ENCODE measurements at regions not wholly inside any gene's neighbourhood (a gene's known extent, or its start where the extent isn't known, plus 50 kb on each side); places are given as distances from the start of the nearest gene placed in this dataset.

- no peak for DNase-seq (ENCODE audit: low spot score)
Measured at GRCh38 chr10:85225311-85225710, 896.9 kb downstream of the CCSER2 start.

GRCh38 chr10:85226596-85226995 lies 898.2 kb downstream of the CCSER2 start:
- DNase-seq (ENCODE audit: low spot score), result no peak

- no peak for DNase-seq (ENCODE audit: low spot score)
Measured at GRCh38 chr10:85228726-85229125, 900.3 kb downstream of the CCSER2 start.

- no peak for DNase-seq (ENCODE audit: low spot score)
Measured at GRCh38 chr10:85231534-85232270, 903.3 kb downstream of the CCSER2 start.

GRCh38 chr10:85235258-85235657 lies 906.9 kb downstream of the CCSER2 start:
- no peak for DNase-seq (ENCODE audit: low spot score)

GRCh38 chr10:85238676-85239075 lies 910.3 kb downstream of the CCSER2 start:
- no peak for DNase-seq (ENCODE audit: low spot score)

GRCh38 chr10:85250304-85250703 lies 921.9 kb downstream of the CCSER2 start:
- no peak for DNase-seq (ENCODE audit: low spot score)

GRCh38 chr10:85256481-85256880 lies 928.1 kb downstream of the CCSER2 start:
- DNase-seq (ENCODE audit: low spot score), result peak; percentile 13

- DNase-seq (ENCODE audit: low spot score), result no peak
Measured at GRCh38 chr10:85259908-85260307, 931.5 kb downstream of the CCSER2 start.

GRCh38 chr10:85262992-85263391 lies 934.6 kb downstream of the CCSER2 start:
- no peak for DNase-seq (ENCODE audit: low spot score)

- no peak for DNase-seq (ENCODE audit: low spot score)
Measured at GRCh38 chr10:85265121-85265520, 936.7 kb downstream of the CCSER2 start.

GRCh38 chr10:85266808-85267207 lies 938.4 kb downstream of the CCSER2 start:
- DNase-seq (ENCODE audit: low spot score), result no peak

- DNase-seq (ENCODE audit: low spot score), result no peak
Measured at GRCh38 chr10:85280014-85280413, 951.6 kb downstream of the CCSER2 start.

- DNase-seq (ENCODE audit: low spot score), result no peak
Measured at GRCh38 chr10:85284778-85285770, 956.7 kb downstream of the CCSER2 start.

GRCh38 chr10:85293483-85293882 lies 965.1 kb downstream of the CCSER2 start:
- DNase-seq (ENCODE audit: low spot score), result peak; percentile 22

GRCh38 chr10:85311613-85312337 lies 983.4 kb downstream of the CCSER2 start:
- no peak for DNase-seq (ENCODE audit: low spot score)

GRCh38 chr10:85315657-85316056 lies 987.3 kb downstream of the CCSER2 start:
- no peak for DNase-seq (ENCODE audit: low spot score)

- no peak for DNase-seq (ENCODE audit: low spot score)
Measured at GRCh38 chr10:85316276-85316675, 987.9 kb downstream of the CCSER2 start.

GRCh38 chr10:85317827-85318226 lies 989.4 kb downstream of the CCSER2 start:
- DNase-seq (ENCODE audit: low spot score), result no peak

GRCh38 chr10:85318809-85319807 lies 990.7 kb downstream of the CCSER2 start:
- peak; percentile 53 for DNase-seq (ENCODE audit: low spot score)

- peak; percentile 79 for DNase-seq (ENCODE audit: low spot score)
Measured at GRCh38 chr10:85319826-85320225, 991.4 kb downstream of the CCSER2 start.
